GM21737 (cell line): ENCODE measurements at regions not wholly inside any gene's neighbourhood (a gene's known extent, or its start where the extent isn't known, plus 50 kb on each side); places are given as distances from the start of the nearest gene placed in this dataset.

Source experiments
- ATAC-seq: cut with Tn5 transposase; IDR thresholded peaks from one replicate; pipeline ENCODE4 v1.9.1; 2021; ENCODE audit warnings: mild to moderate bottlenecking, moderate library complexity; ENCODE audit not compliant: unreplicated experiment

- ATAC-seq, result no peak
Measured at GRCh38 chr18:24771300-24771699, 310.9 kb downstream of the HRH4 start.

- no peak for ATAC-seq
Measured at GRCh38 chr18:24773101-24773500, 312.7 kb downstream of the HRH4 start.

GRCh38 chr18:24776019-24776418 lies 315.6 kb downstream of the HRH4 start:
- ATAC-seq, result no peak

- no peak for ATAC-seq
Measured at GRCh38 chr18:24778810-24779418, 318.5 kb downstream of the HRH4 start.

- no peak for ATAC-seq
Measured at GRCh38 chr18:24782566-24782965, 322.1 kb downstream of the HRH4 start.

GRCh38 chr18:24785019-24785418 lies 324.6 kb downstream of the HRH4 start:
- no peak for ATAC-seq

GRCh38 chr18:24786027-24786426 lies 325.6 kb downstream of the HRH4 start:
- no peak for ATAC-seq

GRCh38 chr18:24790347-24790746 lies 329.9 kb downstream of the HRH4 start:
- no peak for ATAC-seq

GRCh38 chr18:24791751-24792545 lies 331.5 kb downstream of the HRH4 start:
- ATAC-seq, result no peak

GRCh38 chr18:24793742-24794141 lies 333.3 kb downstream of the HRH4 start:
- no peak for ATAC-seq

- no peak for ATAC-seq
Measured at GRCh38 chr18:24795129-24795528, 334.7 kb downstream of the HRH4 start.

- no peak for ATAC-seq
Measured at GRCh38 chr18:24797981-24798380, 337.5 kb downstream of the HRH4 start.

GRCh38 chr18:24799176-24799575 lies 338.7 kb downstream of the HRH4 start:
- no peak for ATAC-seq

- no peak for ATAC-seq
Measured at GRCh38 chr18:24799720-24800119, 339.3 kb downstream of the HRH4 start.

- no peak for ATAC-seq
Measured at GRCh38 chr18:24801001-24801400, 340.6 kb downstream of the HRH4 start.

- no peak for ATAC-seq
Measured at GRCh38 chr18:24802456-24802855, 342.0 kb downstream of the HRH4 start.

- ATAC-seq, result no peak
Measured at GRCh38 chr18:24805156-24805555, 344.7 kb downstream of the HRH4 start.

GRCh38 chr18:24809173-24809950 lies 348.9 kb downstream of the HRH4 start:
- ATAC-seq, result no peak

- no peak for ATAC-seq
Measured at GRCh38 chr18:24810561-24811305, 350.3 kb downstream of the HRH4 start.

GRCh38 chr18:24811950-24812681 lies 351.7 kb downstream of the HRH4 start:
- ATAC-seq, result no peak
